HG03439 (cell line): ENCODE measurements at regions not wholly inside any gene's neighbourhood (a gene's known extent, or its start where the extent isn't known, plus 50 kb on each side); places are given as distances from the start of the nearest gene placed in this dataset.
A peak's percentile ranks its signal among the peaks of the same experiment; 100 is the strongest.

Source experiments
- ATAC-seq: cut with Tn5 transposase; IDR thresholded peaks from one replicate; pipeline ENCODE4 v1.9.1; 2021; ENCODE audit warnings: mild to moderate bottlenecking, moderate library complexity; ENCODE audit not compliant: unreplicated experiment

DNA sequence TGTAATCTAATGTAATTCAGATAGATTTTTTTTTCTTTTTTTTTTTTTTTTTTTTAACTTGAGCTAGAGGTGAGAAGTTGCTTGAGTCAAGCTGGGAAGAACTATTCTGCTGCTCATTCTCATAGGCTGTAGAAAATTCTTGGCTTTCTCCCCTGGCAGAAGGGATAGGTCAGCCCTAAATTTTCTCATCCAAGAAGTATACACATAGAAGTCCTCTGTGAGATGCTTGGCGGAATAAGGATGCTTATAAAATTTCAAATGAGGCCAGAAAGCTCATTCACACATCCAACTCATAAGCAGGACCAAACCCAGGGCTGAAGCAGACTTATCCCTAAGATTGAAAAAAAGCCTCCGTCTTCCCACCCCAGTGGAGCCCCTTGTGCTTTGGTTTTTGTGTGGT, 572.5 kb downstream of the SQOR start:
- ATAC-seq = no peak

DNA sequence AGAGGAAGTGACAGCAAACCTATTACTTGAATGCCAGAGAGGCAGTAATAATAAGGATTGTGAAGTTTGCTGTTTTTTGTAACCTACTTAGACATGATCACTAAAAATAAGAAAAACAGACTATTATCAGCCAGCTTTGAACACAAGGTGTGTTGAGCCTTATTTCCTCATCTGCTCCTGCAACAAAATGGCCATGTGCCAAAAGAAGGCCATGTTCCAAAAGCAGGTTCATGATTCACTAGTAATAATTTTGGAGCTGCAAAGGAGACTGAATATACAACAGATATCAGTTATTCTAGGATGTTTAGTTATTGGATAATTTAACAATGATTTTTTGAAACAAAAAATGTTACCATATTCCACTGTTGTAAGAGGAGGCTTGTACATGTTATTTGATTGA, 578.7 kb downstream of the SQOR start:
- no peak for ATAC-seq

DNA sequence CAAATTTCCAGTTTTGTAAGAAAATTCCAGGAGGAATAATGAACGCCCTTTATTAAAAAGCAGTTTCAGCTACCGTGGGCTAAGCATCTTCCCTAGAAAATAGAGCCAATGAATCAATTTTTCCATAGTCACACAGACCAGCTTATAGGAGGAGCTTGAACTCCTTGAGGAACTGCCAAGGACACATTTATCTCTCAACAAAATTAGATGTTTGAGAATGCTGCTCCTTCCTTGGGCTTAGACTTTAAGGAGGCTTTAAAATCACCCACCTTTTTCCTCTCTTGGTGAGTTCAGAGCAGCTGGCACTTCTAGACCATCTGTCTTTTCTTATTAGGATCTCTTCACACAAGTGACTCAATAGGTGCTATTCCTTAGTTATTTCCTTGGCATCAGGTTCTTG, 588.0 kb downstream of the SQOR start:
- no peak for ATAC-seq

DNA sequence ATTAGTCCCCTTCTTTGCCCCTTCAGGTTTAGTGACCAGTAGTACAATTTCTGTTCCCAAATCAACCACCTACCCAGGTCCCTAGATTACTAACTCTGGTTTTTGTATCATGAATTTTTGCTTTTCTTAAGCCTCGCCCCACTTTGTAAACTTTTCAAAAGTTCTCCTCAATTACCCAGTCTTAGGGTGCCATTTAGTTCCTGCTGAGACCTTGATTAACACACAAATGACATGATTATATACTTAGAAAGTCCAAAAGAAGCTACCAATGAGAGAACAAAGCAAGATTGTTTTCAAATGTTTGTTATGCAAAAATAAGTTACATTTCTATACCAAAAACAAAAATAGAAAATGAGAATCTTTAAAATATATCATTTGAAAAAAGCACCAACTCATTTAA, 594.4 kb downstream of the SQOR start:
- no peak for ATAC-seq

DNA sequence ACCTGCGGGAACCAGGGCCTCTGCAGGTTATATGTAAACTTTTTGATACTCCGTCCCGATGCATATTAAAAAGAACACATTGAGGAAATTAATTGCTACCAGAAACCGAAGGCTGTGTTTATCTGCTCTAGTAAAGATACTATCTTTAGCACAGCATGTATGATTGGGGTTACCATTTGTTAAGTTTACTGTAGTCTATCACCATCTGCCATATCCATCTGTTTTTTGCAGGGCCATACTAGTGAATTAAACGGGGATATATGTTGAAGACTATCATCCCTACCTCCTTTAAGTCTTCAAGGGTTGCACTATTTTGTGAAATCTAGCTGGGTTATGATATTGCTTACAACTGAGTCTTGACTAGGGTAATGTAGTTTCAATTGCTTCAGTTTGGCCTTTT, 597.0 kb downstream of the SQOR start:
- no peak for ATAC-seq

DNA sequence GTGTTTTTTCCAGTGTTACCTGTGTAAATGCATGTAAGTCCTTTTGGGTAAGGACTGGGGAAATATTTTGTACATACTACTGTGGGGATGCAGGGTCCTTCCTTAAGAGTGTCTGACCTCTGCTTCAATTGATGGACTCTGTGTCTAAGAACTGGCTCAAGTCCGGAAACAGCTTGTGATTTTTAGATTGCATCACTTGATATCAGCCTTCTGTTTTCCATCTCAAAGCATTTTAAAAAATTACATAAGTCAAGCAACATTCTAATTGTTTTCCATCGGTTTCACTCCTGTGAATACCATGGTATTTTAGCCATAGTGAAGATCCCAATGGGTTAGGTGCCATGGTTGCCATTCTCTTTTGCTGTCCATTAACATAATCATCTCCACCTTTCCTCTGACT, 597.6 kb downstream of the SQOR start:
- no peak for ATAC-seq

DNA sequence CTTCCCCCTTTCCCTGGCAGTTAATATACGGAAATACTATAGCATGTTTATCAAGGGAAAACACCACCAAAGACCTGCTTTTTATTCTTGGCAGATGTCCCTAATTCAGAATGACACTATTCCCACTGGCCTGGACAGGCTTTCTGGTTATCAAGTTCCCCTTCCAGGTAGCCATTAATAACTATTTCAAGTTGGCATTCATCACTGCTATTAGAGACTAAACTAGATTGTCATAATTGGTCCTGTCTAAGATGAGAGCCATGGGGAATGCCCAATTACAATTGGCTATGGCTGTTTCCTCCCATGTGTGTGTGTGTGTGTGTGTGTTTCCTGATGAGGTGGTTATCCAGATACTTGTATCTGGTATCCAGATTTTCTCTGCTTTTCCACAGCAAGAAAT, 608.1 kb downstream of the SQOR start:
- no peak for ATAC-seq

DNA sequence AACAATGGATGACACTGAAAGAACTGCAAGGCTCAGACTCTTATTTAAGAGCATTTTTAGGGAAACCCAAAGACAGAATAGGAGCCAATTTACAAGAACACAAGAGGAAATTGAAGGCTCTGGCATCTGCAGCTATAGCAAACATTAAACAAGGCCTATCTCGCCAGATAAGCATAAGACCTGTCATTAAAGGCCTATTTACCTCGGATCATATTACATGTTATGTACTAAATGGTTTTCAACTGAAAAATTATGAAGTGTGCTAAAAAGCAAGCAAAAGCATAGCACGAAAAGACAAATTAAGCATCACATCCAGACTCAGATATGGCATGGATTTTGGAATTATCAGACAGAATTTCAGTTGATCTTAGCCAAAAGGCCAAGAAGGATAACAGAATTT, 617.1 kb downstream of the SQOR start:
- ATAC-seq = no peak

DNA sequence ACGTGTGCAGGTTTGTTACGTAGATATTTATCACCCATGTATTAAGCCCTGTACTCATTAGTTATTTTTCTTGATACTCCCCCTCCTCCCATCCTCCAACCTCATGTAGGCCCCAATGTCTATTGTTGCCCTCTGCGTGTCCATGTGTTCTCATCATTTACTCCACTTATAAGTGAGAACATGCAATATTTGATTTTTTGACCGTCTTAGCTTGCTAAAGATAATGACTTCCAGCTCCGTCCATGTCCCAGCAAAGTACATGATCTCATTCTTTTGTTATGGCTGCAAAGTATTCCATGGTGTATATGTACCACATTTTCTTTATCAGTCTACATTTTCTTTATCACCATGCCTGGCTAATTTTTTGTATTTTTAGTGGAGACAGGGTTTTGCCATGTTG, 623.2 kb downstream of the SQOR start:
- ATAC-seq = no peak

DNA sequence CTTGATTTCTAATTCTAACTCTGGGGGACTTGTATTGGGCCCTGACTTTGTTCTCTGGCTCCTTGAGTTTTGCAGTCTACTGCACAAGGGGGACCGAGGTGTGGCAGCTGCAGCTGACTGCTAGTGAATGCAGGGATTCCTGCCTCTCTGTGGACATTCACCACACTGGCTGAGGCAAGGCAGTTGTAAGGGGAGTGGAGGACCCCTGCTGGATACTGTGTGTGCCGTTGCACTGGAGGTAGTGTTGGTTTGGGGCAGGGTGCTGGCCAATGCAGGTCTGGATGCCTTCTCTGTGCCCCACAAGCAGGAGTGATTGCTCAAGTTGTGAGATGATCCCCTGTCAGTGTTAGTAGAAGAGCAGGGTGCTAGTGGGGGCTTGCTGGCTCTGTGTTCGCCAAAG, 626.1 kb downstream of the SQOR start:
- no peak for ATAC-seq

DNA sequence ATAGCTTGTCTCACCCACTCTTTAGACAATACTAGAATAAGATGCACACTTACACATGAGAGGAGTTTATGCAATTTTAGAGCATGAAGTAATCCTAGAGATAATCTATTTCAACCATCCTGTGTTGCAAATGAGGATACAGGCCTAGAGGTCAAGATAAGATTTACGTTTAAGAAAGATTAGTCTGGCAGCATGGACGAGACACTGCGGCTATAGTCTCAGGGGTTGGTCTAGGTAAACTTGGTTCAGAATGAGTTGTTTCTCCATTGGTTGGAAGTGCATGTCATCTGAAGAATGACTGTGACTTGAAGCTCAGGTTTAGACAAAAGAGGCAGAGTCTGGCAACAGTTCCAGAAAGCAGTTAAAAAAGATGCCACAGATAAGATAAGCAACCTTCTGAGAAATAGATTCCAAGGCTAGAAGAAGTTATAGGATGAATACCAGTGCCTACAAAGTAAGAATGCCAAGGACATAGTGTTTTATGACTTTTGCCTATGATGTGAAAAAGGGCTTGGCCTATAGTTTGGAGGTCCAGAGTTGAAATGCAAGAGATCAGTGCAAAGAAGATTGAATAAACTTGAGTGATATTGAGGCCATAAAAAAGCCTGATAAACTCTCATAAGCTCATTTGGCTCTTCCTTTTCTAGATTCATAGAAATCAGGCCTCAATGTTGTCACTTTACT, 631.0 kb downstream of the SQOR start:
- no peak for ATAC-seq

DNA sequence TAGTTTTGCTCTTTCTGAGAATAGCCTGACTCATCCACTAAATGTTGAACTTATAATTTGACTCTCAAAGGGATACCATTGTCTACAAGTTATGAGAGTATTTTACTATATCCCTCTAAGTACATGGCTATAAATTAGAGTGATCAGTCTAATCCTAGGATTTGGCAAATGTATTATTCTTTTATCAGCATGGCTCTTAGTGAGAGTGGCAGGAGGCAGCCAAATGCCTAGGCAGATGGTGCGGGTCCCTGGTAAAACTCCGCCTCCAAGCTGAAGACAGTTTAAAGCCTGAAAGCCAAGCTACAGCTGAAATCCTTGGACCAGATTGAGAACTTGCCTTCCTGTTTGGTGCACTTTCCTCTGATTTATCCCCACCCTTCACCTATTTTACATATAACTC, 631.8 kb downstream of the SQOR start:
- ATAC-seq = no peak

DNA sequence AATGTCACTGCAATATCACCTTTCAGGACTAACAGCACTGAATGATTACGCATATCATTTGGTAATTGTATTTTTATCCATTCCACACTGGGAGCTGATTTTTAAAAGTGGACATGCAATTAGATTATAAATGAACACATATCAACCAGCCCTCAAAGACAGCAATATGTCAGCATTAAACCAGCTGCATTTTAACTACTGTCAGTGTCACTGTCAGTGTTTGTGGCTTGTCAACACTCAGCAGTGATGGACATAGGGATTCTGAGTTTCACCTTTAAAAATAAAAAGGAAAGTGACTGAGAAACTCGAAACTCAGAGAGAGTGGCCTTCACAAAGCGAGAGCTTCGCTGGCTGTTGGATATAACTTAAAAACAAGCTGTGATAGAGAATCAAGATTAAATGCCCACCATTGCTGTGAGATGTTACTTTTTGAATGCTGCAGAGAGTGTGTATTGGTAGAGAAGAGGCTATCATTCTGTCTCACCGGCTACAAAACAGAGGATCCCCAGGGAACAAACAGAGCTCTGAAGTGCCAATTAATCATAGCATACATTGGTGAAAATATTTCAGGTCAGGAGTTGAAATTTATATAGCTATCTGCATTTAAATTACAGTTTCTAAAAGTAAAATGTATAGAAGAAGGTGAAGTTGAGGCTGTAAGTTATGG, 635.8 kb downstream of the SQOR start:
- ATAC-seq = no peak

DNA sequence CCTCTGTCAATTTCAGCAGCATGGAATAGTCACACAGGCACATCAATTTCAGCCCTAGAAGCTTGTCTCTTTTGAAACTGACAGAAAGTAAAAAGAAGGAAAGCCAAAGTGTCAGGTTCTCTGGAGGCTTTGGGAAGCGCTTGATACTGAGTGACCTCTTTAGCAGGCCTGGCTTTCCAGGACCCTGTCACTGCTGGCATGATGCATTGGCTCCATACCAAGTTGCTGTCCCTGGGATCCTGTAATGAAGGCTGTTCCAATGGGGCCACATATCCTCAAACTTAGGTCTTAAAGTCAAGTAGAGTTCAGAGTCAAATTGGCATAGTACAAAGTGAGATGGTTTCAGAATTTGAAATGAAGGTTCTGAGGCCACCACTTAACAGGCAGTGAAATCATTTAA, 640.9 kb downstream of the SQOR start:
- no peak for ATAC-seq

DNA sequence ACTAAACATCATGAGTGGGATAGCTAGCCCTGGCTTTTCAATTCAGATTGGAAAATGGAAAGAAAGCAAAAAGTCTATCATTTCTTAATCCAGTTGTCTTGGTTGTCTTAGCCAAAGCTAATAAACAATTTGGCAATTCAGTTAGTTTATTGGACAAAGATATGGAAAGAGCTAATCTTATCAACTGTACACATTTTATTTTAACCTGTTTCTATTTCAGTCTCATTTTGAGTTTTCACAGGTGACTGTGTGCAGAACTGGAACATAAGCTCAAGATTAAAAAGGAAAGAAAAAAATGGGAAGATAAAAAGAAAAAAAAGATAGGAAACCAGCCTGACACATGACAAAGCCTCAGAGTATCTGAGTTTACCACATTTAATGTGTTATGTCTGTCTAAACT, 642.6 kb downstream of the SQOR start:
- ATAC-seq = no peak

DNA sequence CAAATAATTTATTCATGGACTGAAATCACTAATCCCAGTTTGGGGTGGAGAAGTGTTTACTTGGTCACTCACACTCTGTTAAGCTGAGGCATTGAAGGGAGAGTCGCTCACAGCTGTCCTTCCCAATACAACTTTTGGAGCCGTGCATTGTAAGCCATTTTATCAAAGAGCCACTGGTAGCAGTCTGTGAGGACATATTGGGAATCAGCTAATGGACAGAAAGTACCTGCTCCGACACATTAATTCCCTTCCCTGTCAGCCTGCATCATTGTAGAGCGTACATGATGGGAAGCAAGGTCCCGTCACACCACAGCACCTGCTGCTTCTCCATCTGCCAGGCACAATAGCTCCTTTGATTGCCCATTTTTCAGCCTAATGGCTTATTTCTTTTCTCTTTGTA, 643.2 kb downstream of the SQOR start:
- no peak for ATAC-seq

DNA sequence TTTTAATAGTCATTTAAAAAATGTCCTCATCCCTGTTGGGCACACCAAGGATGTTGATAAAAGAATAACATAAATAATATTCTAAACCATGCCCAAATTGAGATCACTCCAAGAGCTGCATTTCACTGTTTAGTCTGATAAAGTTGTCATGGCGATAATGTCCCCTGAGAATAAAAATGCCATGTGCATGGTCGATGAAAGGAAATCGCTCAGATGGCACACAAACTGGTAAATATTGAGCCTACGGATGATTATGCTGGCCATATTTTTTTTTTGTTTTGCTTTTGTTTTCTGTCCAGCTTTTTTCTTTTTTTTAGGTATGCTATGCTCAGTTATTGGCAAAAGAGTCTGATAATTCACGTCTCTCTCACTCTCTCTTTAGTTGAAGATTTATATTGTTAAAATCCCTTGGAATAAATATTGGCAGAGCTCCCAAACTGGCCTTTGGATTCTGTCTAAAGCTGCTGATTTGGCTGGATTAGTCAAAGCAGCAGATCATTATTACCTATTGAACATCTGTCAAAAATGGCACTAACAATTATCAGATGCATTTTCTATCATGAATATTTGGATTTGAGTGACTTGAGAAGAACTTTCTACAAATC, 643.8 kb downstream of the SQOR start:
- no peak for ATAC-seq

DNA sequence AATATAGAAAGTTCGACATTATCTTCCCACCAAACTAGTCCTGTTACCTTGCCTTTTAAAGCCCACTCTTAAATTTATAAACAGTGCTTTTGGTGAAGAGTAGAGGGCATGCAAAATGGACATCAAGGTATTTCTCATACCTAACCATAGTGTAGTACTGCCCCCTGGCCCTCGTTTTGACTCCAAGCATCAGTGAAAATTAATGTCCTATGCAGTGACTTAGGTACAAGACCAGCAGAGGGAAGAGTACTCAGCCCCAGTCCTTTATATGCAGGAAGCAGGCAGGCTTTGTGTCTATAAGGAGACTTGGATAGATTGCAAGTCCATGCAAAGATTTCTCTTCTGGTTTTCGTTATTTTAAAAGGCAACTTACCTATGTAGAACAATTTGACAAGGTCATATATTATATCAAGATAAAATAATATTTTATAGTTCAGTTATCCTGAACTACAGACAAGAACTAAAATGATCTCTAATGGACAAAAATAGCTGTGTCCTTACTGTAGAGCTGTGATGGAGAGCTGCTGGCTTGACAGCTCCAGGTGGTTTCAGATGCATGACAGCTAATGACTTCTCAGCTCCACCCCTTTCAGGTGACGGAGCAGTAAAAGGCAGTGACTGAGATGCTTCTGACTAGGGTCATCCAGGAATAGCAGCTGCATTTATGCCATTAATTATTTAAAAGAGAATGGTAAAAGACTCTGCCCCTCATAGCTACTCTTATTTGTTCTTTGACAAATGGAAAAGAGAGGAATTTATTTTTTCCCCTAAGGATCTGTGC, 646.1 kb downstream of the SQOR start:
- ATAC-seq = no peak

DNA sequence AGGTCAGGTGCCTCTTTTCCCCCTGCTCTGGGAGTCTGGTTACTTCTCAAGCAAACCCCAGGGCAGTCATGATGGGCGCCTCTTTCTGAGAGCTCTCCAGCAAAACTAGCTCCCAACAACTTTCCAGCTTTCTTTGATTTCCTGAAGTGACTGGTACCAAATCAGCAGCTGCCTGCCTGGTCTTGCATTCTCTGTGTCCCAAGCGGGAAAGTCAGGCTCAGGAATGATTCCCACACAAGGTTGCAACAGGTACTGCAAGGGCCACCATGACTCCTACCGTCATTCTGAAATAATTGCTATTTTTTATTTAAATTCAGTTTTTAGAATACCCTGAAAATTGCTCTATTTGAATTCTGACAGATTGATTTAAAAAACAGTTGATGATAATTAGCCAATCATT, 658.7 kb downstream of the SQOR start:
- ATAC-seq = no peak

DNA sequence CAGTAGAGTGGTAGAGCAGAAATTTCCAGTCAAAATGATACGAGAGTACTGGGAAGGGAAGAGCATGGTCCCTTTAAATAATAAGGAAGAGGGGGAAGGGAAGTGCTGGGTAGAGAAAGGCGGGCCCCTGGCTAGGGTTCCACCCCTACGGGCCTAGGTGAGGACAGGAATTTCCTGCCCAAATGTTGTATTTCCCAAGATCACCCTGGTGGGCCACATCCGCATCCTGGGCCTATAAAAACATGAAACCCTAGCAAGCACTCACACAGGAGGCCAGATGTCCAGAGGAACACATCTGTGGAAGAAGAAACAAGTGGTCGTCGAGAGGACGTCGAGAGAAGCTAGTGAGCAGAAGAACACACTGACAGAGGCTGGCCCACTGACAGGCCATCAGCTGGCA, 661.2 kb downstream of the SQOR start:
- ATAC-seq = no peak

DNA sequence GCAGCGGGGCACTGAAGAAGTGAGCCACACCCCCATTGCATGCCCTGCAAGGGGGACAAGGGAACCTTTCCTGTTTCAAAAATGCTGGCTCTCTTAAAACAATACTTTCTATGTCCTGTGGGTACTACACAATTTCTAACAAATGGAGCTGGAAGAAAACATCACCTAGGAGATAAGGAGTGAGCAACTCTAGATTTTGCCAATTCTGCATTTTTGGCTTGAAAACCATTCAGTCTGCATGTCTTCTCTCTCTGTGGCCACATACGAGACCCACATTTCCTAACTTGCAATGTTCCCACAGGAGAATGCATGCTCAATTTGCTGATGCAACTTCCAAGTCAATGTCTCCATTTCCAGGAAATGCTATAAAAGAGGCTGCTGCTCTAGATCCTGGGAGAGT, 662.0 kb downstream of the SQOR start:
- no peak for ATAC-seq

DNA sequence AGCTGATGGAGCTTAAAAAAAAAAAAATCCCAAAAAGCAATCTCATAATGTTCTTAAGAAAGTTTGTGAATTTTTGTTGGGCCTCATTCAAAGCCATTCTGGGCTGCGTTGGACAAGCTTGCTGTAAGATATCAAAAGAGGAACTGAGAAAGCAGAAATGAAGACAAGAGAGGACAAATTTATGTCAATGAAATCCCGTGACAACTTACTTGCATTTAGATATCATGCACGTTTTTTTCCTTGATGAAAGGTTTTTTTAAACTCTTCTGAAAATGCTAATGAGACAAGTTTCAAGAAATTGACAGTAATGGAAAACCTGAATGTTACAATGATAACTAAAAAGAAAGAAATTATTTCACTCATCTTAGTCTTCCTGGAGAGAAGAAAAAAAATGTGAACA, 662.9 kb downstream of the SQOR start:
- ATAC-seq = peak; percentile 79
